ENCODE measurements at regions not wholly inside any gene's neighbourhood (a gene's known extent, or its start where the extent isn't known, plus 50 kb on each side); places are given as distances from the start of the nearest gene placed in this dataset.

- TF ChIP-seq, protein P1, sequence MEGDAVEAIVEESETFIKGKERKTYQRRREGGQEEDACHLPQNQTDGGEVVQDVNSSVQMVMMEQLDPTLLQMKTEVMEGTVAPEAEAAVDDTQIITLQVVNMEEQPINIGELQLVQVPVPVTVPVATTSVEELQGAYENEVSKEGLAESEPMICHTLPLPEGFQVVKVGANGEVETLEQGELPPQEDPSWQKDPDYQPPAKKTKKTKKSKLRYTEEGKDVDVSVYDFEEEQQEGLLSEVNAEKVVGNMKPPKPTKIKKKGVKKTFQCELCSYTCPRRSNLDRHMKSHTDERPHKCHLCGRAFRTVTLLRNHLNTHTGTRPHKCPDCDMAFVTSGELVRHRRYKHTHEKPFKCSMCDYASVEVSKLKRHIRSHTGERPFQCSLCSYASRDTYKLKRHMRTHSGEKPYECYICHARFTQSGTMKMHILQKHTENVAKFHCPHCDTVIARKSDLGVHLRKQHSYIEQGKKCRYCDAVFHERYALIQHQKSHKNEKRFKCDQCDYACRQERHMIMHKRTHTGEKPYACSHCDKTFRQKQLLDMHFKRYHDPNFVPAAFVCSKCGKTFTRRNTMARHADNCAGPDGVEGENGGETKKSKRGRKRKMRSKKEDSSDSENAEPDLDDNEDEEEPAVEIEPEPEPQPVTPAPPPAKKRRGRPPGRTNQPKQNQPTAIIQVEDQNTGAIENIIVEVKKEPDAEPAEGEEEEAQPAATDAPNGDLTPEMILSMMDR (IDR thresholded peaks at IDR 0.05): no peak
These were observed 245.2 kb upstream of the CENPE start for GRCh38 chr4:103443324-103443723.

- TF ChIP-seq, protein P1 (IDR thresholded peaks at IDR 0.05): no peak
These were observed 231.1 kb upstream of the CENPE start for GRCh38 chr4:103429283-103429682.

- TF ChIP-seq, protein P1 (IDR thresholded peaks at IDR 0.05): no peak
These were observed 227.3 kb upstream of the CENPE start for GRCh38 chr4:103425406-103425805.

GRCh38 chr4:103424853-103425252 is 226.7 kb upstream of the CENPE start:
- TF ChIP-seq, protein P1 (IDR thresholded peaks at IDR 0.05): no peak

DNA sequence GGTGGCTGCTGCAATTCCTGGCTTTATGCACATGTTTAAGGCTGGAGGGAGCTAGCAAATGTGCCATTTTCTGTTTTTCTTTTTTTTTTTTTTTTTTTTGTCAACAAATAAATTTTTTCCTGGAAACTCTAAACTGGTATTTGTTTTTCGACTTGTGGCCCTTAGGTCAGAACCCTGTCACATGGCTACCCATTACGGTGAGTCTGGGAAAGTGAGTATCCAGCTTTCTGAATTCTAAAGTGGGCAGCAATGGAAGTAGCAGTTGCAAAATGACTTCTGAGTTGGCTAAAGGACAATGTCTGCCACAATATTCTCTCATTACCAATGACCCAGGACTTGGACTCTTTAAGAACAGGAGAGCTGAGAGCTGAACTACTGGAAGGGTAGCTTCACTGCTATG is 225.1 kb upstream of the CENPE start:
- TF ChIP-seq, protein P1 (IDR thresholded peaks at IDR 0.05): no peak

DNA sequence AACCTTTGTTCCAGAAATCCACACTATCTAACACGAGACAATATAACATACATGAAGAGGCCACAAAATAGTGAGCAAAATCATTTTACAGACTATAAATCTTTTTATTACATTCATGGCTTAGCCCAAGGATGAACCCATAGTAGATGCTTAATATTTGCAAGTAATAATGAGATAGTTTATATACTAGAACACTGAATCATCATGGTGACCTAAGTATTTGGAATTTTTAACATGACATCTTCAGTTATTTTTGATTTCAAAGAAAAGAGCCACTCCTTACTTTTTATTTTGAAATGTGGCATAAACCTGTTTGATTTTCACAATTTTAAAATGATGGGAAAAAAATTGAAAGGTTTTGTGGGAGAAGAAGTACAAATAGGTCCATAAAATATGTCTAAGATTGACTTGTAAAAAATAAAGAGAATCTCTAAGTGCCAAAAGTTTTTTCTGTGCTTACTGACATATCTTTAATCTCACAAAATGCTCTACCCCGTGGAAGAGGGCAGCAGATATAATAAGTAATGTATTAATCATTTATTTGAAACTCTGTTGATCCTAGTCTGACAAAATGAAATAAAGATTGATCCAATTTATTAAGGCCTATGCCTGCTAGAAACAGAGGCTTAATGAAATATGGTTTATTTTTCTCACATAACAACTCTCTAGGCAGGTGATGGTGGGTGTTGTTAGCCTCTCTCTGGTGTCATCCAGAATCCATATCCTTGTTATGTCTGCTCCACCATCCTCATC is 224.5 kb upstream of the CENPE start:
- TF ChIP-seq, protein P1 (IDR thresholded peaks at IDR 0.05): no peak

- TF ChIP-seq, protein P1 (IDR thresholded peaks at IDR 0.05): no peak
These were observed 217.7 kb upstream of the CENPE start for GRCh38 chr4:103415801-103416200.

DNA sequence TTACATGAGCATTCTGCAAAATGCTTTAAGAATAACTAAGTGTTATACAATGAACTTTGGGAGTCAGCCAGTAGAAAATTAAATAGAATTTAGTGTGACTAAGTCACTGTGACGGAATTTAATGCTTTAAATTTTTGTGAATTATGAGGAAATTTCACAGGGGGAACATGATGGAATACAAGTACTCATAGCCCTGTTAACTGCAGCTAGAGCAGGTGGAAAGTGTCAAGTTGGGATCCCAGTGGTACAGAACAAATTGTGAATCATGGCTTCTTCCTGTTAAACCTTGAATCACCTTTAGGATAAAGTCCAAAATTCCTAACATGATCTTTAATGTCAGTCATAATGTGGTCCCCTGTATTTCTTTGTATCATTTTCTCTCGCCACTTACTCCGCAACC is 212.2 kb upstream of the CENPE start:
- TF ChIP-seq, protein P1 (IDR thresholded peaks at IDR 0.05): no peak
